OCI-LY7 (cell line): ENCODE measurements at regions not wholly inside any gene's neighbourhood (a gene's known extent, or its start where the extent isn't known, plus 50 kb on each side); places are given as distances from the start of the nearest gene placed in this dataset.

ENCODE experiments used
- BruUV-seq: library from RNA; stranded (reverse); fragments of 400-500 nt; replicated peaks from 2 replicates; lab custom pipeline; 2021; lab: Mats Ljungman, UMichigan
- CTCF ChIA-PET: fragments of 300-600 bp; sonication (Branson Sonifier 250); formaldehyde crosslinking; loops from one replicate; lab custom pipeline; 2022; ENCODE audit warnings: antibody characterized with exemption; ENCODE audit not compliant: unreplicated experiment; lab: Charles Lee
- POLR2A ChIA-PET: fragments of 300-600 bp; sonication (Branson Sonifier 250); formaldehyde crosslinking; loops from one replicate; lab custom pipeline; 2022; ENCODE audit warnings: antibody characterized with exemption; lab: Charles Lee
- DNase-seq: peaks from one replicate; pipeline ENCODE4 v3.0.0-alpha.2; 2015; ENCODE audit warnings: low spot score
- H2AFZ ChIP-seq: fragments of 200-600 bp; sonication (generic), shearing (Covaris generic); 2 replicates; pipeline ENCODE4 v1.6.1; 2014; ENCODE audit warnings: mild to moderate bottlenecking, antibody characterized with exemption, low read length, moderate library complexity
- H3K27ac ChIP-seq: fragments of 200-600 bp; sonication (generic); 2 replicates; pipeline ENCODE4 v1.5.1; 2014; ENCODE audit warnings: mixed run types, low read depth, mild to moderate bottlenecking, moderate library complexity, low read length, inconsistent platforms; ENCODE audit not compliant: poor library complexity, severe bottlenecking
- H3K36me3 ChIP-seq: fragments of 200-600 bp; sonication (generic); 2 replicates; pipeline ENCODE4 v1.6.1; 2014; ENCODE audit warnings: mild to moderate bottlenecking, antibody characterized with exemption, low read length, moderate library complexity, mixed read lengths; ENCODE audit not compliant: insufficient read depth
- H3K4me1 ChIP-seq: fragments of 200-600 bp; sonication (generic); 2 replicates; pipeline ENCODE4 v1.5.1; 2014; ENCODE audit warnings: mild to moderate bottlenecking, low read length; ENCODE audit not compliant: insufficient read depth, poor library complexity, severe bottlenecking
- H3K4me2 ChIP-seq: fragments of 200-600 bp; sonication (generic); 2 replicates; pipeline ENCODE4 v1.6.1; 2014; ENCODE audit warnings: mild to moderate bottlenecking, low read length
- H3K4me3 ChIP-seq: fragments of 200-600 bp; sonication (generic); 2 replicates; pipeline ENCODE4 v1.5.1; 2014; ENCODE audit warnings: mild to moderate bottlenecking, low read depth, low read length; ENCODE audit not compliant: poor library complexity, severe bottlenecking
- H3K79me2 ChIP-seq: fragments of 200-600 bp; sonication (generic); 2 replicates; pipeline ENCODE4 v1.6.1; 2016; ENCODE audit warnings: low read depth, mild to moderate bottlenecking, low read length, moderate library complexity, mixed read lengths; ENCODE audit not compliant: insufficient read depth
- H3K9me2 ChIP-seq: fragments of 200-600 bp; sonication (generic); 2 replicates; pipeline ENCODE4 v1.6.1; 2016; ENCODE audit warnings: mild to moderate bottlenecking, low read length, mixed read lengths; ENCODE audit not compliant: insufficient read depth
- H3K9me3 ChIP-seq: fragments of 200-600 bp; sonication (generic); 2 replicates; pipeline ENCODE4 v1.6.1; 2014; ENCODE audit warnings: mild to moderate bottlenecking, mixed run types, low read length, mixed read lengths
- H4K20me1 ChIP-seq: fragments of 200-600 bp; sonication (generic); 2 replicates; pipeline ENCODE4 v1.6.1; 2014; ENCODE audit warnings: mild to moderate bottlenecking, antibody characterized with exemption, low read length, moderate library complexity, mixed read lengths; ENCODE audit not compliant: insufficient read depth
- EZH2phosphoT487 ChIP-seq: fragments of 200-600 bp; sonication (generic); IDR thresholded peaks from 2 replicates; pipeline ENCODE4 v1.6.1; 2018; ENCODE audit warnings: low read depth, borderline replicate concordance, mild to moderate bottlenecking, mixed run types, antibody characterized with exemption, low read length, moderate library complexity, mixed read lengths
- intact Hi-C: fragments of 100-400 bp; cut with micrococcal nuclease; formaldehyde crosslinking; loops from one replicate; pipeline ENCODE4 v1.10.0; 2022; ENCODE audit not compliant: unreplicated experiment
- TF ChIP-seq, protein P1 (sequence below): fragments of 200-600 bp; sonication (generic); conservative IDR thresholded peaks from 2 replicates; pipeline ENCODE4 v1.5.1; 2014; ENCODE audit warnings: mild to moderate bottlenecking, antibody characterized with exemption, low read length, moderate library complexity, mixed read lengths

DNA sequence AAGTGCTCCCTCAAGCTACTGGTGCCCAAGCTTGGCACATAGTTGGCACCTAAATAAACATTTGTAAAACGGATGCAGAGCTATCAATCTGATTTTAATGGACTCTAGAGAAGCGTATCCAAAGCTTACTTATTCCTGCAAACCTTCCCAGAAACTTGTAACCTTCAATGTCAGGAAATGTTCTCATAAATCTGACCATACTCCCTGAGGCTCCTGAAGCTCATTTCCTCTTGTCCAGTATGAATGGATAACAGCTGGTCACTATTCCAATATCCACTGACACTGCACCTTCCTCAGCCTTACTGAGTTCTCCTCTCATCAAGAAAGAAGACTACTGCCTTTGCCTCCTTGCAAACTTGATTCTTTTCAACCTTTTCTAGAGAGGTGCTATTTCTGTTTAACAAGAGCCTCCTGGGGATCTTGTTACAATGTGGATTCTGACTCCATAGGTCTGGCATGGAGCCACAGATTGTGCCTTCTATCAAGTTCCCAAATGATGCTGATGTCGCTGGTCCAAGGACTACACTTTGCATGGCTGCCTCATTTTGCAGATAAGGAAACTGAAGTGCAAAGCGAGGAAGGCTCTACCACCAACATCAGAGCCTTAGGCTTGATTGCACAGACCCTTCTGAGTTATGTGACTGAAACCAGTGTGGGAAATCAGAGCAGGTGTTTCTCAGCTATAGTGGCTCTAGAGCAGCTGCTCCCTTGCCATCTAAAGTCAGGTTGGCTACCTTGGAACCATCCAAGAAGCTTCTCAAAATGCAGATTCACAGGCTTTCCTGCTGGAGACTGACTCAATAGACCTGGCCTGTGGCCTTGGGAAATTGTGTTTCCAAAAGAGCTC lies 377.8 kb downstream of the SOX9 start:
- Histone ChIP-seq H3K9me2 (no peaks in the 10 kb centered on the region), H3K36me3 (no peaks in the 10 kb centered on the region), H3K4me1 (no peaks in the 10 kb centered on the region), H3K79me2 (no peaks in the 10 kb centered on the region), H4K20me1 (no peaks in the 10 kb centered on the region), H3K9me3 (no peaks in the 10 kb centered on the region), H2AFZ (no peak overlapping the region), H3K27ac (no peak overlapping the region), H3K4me3 (no peak overlapping the region), H3K4me2 (no peak overlapping the region)
- CTCF ChIA-PET: no interaction called here
- TF ChIP-seq EZH2phosphoT487: no peak
- TF ChIP-seq, protein P1, sequence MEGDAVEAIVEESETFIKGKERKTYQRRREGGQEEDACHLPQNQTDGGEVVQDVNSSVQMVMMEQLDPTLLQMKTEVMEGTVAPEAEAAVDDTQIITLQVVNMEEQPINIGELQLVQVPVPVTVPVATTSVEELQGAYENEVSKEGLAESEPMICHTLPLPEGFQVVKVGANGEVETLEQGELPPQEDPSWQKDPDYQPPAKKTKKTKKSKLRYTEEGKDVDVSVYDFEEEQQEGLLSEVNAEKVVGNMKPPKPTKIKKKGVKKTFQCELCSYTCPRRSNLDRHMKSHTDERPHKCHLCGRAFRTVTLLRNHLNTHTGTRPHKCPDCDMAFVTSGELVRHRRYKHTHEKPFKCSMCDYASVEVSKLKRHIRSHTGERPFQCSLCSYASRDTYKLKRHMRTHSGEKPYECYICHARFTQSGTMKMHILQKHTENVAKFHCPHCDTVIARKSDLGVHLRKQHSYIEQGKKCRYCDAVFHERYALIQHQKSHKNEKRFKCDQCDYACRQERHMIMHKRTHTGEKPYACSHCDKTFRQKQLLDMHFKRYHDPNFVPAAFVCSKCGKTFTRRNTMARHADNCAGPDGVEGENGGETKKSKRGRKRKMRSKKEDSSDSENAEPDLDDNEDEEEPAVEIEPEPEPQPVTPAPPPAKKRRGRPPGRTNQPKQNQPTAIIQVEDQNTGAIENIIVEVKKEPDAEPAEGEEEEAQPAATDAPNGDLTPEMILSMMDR: no peak
- DNase-seq: no peak
- intact Hi-C loops: no loop called here
- BruUV-seq: no TSS peak
- POLR2A ChIA-PET: interaction anchor here (1.1 to 1.3 kb wide), 3 partner anchors 9 to 58 kb away, joined by 3 read pairs; no protein-coding TSS in a partner anchor

DNA sequence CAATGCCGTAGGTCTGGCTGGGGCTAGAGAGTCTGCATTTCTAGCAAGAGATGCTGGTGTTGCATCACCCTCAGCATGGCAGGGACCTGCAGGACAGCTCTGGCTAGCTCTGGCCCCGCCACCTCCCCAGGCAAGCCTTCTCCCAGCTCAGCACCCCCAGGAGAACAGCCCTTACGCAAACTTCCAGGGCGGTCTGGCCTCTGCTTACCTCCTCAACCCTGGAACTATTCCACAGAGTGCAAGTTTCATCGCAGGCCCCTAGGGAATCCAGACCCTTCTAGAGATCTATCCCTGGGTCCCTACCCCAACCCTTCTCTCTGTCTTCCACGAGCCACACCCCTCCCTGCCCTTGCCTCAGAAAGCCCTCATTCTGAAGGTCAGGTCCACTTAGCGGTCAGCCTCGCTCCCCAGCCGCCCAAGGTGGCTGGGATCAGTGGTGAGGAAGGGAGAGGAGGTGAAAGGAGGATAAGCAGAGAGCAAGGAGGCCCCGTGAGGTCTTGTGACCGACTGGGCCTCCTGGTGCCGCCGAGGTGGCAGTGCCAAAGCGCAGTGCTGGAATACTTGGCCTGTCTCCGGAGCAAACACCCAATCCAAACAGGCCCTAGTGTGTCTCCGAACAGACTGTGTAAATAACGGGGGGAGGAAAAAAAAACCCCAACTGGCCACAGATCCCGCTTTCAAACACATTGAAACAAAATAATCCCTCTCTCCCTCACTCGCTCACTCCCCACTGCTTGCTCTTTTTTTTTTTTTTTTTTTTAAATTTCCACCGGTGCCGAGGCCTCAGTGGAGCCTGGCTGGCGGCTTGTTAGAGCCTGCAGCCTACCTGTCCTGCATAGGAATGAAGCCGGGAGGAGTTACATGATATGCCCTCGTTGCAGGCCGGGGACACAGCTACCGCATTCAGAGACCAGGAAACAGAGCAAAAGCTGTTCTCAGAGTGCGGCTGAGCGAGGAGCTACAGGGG lies 380.9 kb downstream of the SOX9 start:
- no TSS peak for BruUV-seq
- no peaks in the 10 kb centered on the region for H3K79me2 ChIP-seq

More for the DNA sequence above, 380.9 kb downstream of the SOX9 start:
- Histone ChIP-seq H3K4me2 (no peak overlapping the region), H3K36me3 (no peaks in the 10 kb centered on the region), H3K4me1 (no peaks in the 10 kb centered on the region), H4K20me1 (no peaks in the 10 kb centered on the region), H3K9me3 (peaks cover 8% of the 10 kb centered on the region; the same call in 1 of the 2 replicates), H2AFZ (no peak overlapping the region), H3K9me2 (no peaks in the 10 kb centered on the region), H3K27ac (no peak overlapping the region), H3K4me3 (no peak overlapping the region)
- intact Hi-C loops: no loop called here
- TF ChIP-seq EZH2phosphoT487: no peak
- TF ChIP-seq, protein P1: no peak
- POLR2A ChIA-PET: interaction anchor here (0.7 kb wide), 1 partner anchor 1371 kb away, joined by 5 read pairs; no protein-coding TSS in a partner anchor
- CTCF ChIA-PET: no interaction called here
- DNase-seq: no peak
